H9 (cell line): ENCODE measurements at regions not wholly inside any gene's neighbourhood (a gene's known extent, or its start where the extent isn't known, plus 50 kb on each side); places are given as distances from the start of the nearest gene placed in this dataset.

Experiments
- DNase-seq: peaks from one replicate; pipeline ENCODE4 v3.0.0-alpha.2; 2017
- H2AFZ ChIP-seq: one replicate; pipeline ENCODE4 v1.6.1; 2013; ENCODE audit warnings: mild to moderate bottlenecking, low read length, control low read depth, moderate library complexity
- H2AK5ac ChIP-seq: 2 replicates; pipeline ENCODE4 v1.6.1; 2013; ENCODE audit warnings: low read length, control low read depth, mixed read lengths; ENCODE audit not compliant: insufficient read length
- H2BK120ac ChIP-seq: one replicate; pipeline ENCODE4 v1.6.1; 2013; ENCODE audit warnings: low read depth, mild to moderate bottlenecking, low read length, control low read depth, inconsistent platforms; ENCODE audit not compliant: poor library complexity, severe bottlenecking
- H2BK12ac ChIP-seq: 2 replicates; pipeline ENCODE4 v1.6.1; 2013; ENCODE audit warnings: low read length, control low read depth, mixed read lengths, low read depth; ENCODE audit not compliant: insufficient read length
- H2BK15ac ChIP-seq: 2 replicates; pipeline ENCODE4 v1.6.1; 2013; ENCODE audit warnings: low read depth, low read length, control low read depth
- H2BK20ac ChIP-seq: one replicate; pipeline ENCODE4 v1.6.1; 2013; ENCODE audit warnings: low read depth, mild to moderate bottlenecking, low read length, control low read depth, inconsistent platforms; ENCODE audit not compliant: poor library complexity, severe bottlenecking
- H2BK5ac ChIP-seq: 2 replicates; pipeline ENCODE4 v1.6.1; 2013; ENCODE audit warnings: low read length, control low read depth, mixed read lengths; ENCODE audit not compliant: insufficient read length
- H3K14ac ChIP-seq: 2 replicates; pipeline ENCODE4 v1.6.1; 2013; ENCODE audit warnings: low read length, control low read depth; ENCODE audit not compliant: insufficient read depth
- H3K18ac ChIP-seq: 2 replicates; pipeline ENCODE4 v1.6.1; 2013; ENCODE audit warnings: low read depth, mild to moderate bottlenecking, mixed read lengths, low read length, control low read depth; ENCODE audit not compliant: insufficient read length
- H3K23ac ChIP-seq: 2 replicates; pipeline ENCODE4 v1.6.1; 2013; ENCODE audit warnings: low read length, control low read depth, mixed read lengths, low read depth; ENCODE audit not compliant: insufficient read length
- H3K23me2 ChIP-seq: 2 replicates; pipeline ENCODE4 v1.6.1; 2013; ENCODE audit warnings: low read depth, mild to moderate bottlenecking, mixed read lengths, low read length, control low read depth; ENCODE audit not compliant: insufficient read length, poor library complexity, severe bottlenecking
- H3K27ac ChIP-seq: 2 replicates; pipeline ENCODE4 v1.5.1; 2013; ENCODE audit warnings: low read length, control low read depth, mixed read lengths, low read depth; ENCODE audit not compliant: insufficient read length
- H3K27me3 ChIP-seq: 2 replicates; pipeline ENCODE4 v1.6.1; 2013; ENCODE audit warnings: low read length, control low read depth, inconsistent platforms; ENCODE audit not compliant: insufficient read depth
- H3K4ac ChIP-seq: 2 replicates; pipeline ENCODE4 v1.6.1; 2013; ENCODE audit warnings: low read depth, mild to moderate bottlenecking, control low read depth, inconsistent platforms, low read length, moderate library complexity
- H3K4me1 ChIP-seq: 2 replicates; pipeline ENCODE4 v1.6.1; 2013; ENCODE audit warnings: low read length, control low read depth, inconsistent platforms; ENCODE audit not compliant: insufficient read depth
- H3K4me2 ChIP-seq: 2 replicates; pipeline ENCODE4 v1.6.1; 2013; ENCODE audit warnings: low read length, control low read depth, mixed read lengths; ENCODE audit not compliant: insufficient read length, insufficient read depth
- H3K56ac ChIP-seq: 2 replicates; pipeline ENCODE4 v1.6.1; 2013; ENCODE audit warnings: low read depth, mild to moderate bottlenecking, mixed read lengths, low read length, control low read depth; ENCODE audit not compliant: insufficient read length
- H3K79me1 ChIP-seq: 2 replicates; pipeline ENCODE4 v1.6.1; 2013; ENCODE audit warnings: low read depth, mild to moderate bottlenecking, moderate library complexity, low read length, control low read depth, inconsistent platforms; ENCODE audit not compliant: insufficient read depth, poor library complexity, severe bottlenecking
- H3K79me2 ChIP-seq: 2 replicates; pipeline ENCODE4 v1.6.1; 2013; ENCODE audit warnings: low read length, control low read depth, inconsistent platforms; ENCODE audit not compliant: insufficient read depth
- H3K9ac ChIP-seq: 2 replicates; pipeline ENCODE4 v1.6.1; 2013; ENCODE audit warnings: low read length, control low read depth, mixed read lengths; ENCODE audit not compliant: insufficient read length; ENCODE audit errors: extremely low read depth
- H3K9me3 ChIP-seq: one replicate; pipeline ENCODE4 v1.6.1; 2013; ENCODE audit warnings: low read depth, low read length, inconsistent platforms; ENCODE audit not compliant: control insufficient read depth
- H3T11ph ChIP-seq: one replicate; pipeline ENCODE4 v1.6.1; 2013; ENCODE audit warnings: mild to moderate bottlenecking, low read length, control low read depth, inconsistent platforms
- H4K20me1 ChIP-seq: one replicate; pipeline ENCODE4 v1.6.1; 2013; ENCODE audit not compliant: control insufficient read depth, insufficient read length, insufficient read depth
- H4K5ac ChIP-seq: 2 replicates; pipeline ENCODE4 v1.6.1; 2013; ENCODE audit warnings: low read depth, mild to moderate bottlenecking, mixed read lengths, low read length, control low read depth; ENCODE audit not compliant: insufficient read length
- H4K8ac ChIP-seq: replicated peaks from 2 replicates; pipeline ENCODE4 v1.6.1; 2013; ENCODE audit warnings: low read length, control low read depth, mixed read lengths, low read depth; ENCODE audit not compliant: insufficient read length
- H4K91ac ChIP-seq: 2 replicates; pipeline ENCODE4 v1.6.1; 2013; ENCODE audit warnings: low read depth, mild to moderate bottlenecking, moderate library complexity, mixed read lengths, low read length, control low read depth; ENCODE audit not compliant: insufficient read length
- H3K27ac Mint-ChIP-seq, 3 experiments: 2 replicates in 2 of 3; 3 replicates in 1 of 3; pipeline ENCODE4 v1.8.0; 2020 to 2021; ENCODE audit warnings: mixed read lengths in 3 of 3, mild to moderate bottlenecking in 1 of 3, moderate library complexity in 1 of 3
- H3K27me3 Mint-ChIP-seq: 2 replicates; pipeline ENCODE4 v1.8.0; 2021; ENCODE audit warnings: low read depth, mild to moderate bottlenecking, moderate library complexity, mixed read lengths
- H3K36me3 Mint-ChIP-seq, 3 experiments: 2 replicates in 2 of 3; 3 replicates in 1 of 3; pipeline ENCODE4 v1.8.0; 2020 to 2021; ENCODE audit warnings: low read depth in 3 of 3, mixed read lengths in 3 of 3; ENCODE audit not compliant: insufficient read depth in 1 of 3
- H3K4me1 Mint-ChIP-seq, 2 experiments: 2 replicates each; pipeline ENCODE4 v1.8.0; 2020; ENCODE audit warnings: mixed read lengths in 2 of 2
- H3K4me3 Mint-ChIP-seq, 2 experiments: 2 replicates in 1 of 2; 3 replicates in 1 of 2; pipeline ENCODE4 v1.8.0; 2020 to 2021; ENCODE audit warnings: mild to moderate bottlenecking in 2 of 2, mixed read lengths in 2 of 2, moderate library complexity in 1 of 2
- H3K9me3 Mint-ChIP-seq, 2 experiments: 2 replicates in 1 of 2; 3 replicates in 1 of 2; pipeline ENCODE4 v1.8.0; 2020; ENCODE audit warnings: mild to moderate bottlenecking in 2 of 2, mixed read lengths in 2 of 2, moderate library complexity in 1 of 2
- WGBS: extraction: QIAGEN DNeasy Blood & Tissue Kit; methylation state at CpG from one replicate; pipeline ENCODE4 v1.1.7; 2013; ENCODE audit warnings: missing lambda C conversion rate, low lambda C conversion rate, mixed read lengths; ENCODE audit not compliant: insufficient read length; ENCODE audit errors: extremely low coverage; 5-methylcytosine and 5-hydroxymethylcytosine counted together
- TF ChIP-seq, protein P1 (sequence below): fragments of 200-600 bp; sonication (generic); conservative IDR thresholded peaks from 3 replicates; pipeline ENCODE4 v1.8.0; 2021; ENCODE audit warnings: antibody characterized with exemption, mild to moderate bottlenecking

DNA sequence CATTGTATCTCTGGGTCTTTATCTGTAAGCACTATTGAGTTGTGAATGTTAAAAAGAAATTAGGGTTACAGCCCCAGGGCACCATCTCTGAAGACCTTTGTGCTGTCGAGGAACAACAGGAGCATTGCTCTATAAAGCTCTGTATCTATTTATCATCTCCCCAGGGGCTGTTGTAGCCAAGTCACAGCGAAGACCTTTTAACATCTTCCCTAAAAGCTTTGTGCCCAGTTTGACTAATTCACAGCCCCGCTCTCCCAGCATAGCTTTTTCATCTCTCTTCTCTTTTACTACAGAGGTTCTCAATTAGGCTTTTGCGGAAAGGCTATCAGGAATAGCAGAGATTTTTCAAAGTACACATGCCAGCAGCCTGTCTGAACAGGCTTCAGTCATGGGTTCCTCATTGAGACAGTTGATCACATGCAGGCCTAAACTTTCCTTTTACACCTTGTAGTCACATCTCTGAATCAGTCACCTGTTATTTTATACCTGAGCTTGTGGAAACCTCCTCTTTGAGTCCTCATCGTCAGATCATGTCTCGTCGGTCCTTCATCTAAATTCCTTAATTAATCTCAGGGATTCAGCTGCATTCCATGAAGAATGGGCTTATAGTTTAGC, 140.5 kb downstream of the NPR3 start:
- H3K23me2 ChIP-seq = no peaks in the 10 kb centered on the region
- no peak overlapping the region for H3K18ac ChIP-seq
- no peak overlapping the region for H2BK15ac ChIP-seq
- TF ChIP-seq, protein P1, sequence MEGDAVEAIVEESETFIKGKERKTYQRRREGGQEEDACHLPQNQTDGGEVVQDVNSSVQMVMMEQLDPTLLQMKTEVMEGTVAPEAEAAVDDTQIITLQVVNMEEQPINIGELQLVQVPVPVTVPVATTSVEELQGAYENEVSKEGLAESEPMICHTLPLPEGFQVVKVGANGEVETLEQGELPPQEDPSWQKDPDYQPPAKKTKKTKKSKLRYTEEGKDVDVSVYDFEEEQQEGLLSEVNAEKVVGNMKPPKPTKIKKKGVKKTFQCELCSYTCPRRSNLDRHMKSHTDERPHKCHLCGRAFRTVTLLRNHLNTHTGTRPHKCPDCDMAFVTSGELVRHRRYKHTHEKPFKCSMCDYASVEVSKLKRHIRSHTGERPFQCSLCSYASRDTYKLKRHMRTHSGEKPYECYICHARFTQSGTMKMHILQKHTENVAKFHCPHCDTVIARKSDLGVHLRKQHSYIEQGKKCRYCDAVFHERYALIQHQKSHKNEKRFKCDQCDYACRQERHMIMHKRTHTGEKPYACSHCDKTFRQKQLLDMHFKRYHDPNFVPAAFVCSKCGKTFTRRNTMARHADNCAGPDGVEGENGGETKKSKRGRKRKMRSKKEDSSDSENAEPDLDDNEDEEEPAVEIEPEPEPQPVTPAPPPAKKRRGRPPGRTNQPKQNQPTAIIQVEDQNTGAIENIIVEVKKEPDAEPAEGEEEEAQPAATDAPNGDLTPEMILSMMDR = no peak
- H2BK120ac ChIP-seq = no peak overlapping the region
- H3K4me1 ChIP-seq = peaks cover 2% of the 10 kb centered on the region
- H3K56ac ChIP-seq = no peak overlapping the region
- no peaks in the 10 kb centered on the region for H3K79me1 ChIP-seq
- no peak overlapping the region for H2BK5ac ChIP-seq
- no peaks in the 10 kb centered on the region for H3K27me3 ChIP-seq
- H3K4me2 ChIP-seq = no peak overlapping the region
- peaks cover 11 to 16% of the 10 kb centered on the region in 2 experiments for H3K4me1 Mint-ChIP-seq
- no peak overlapping the region for H3K27ac ChIP-seq
- no peak overlapping the region for H2AFZ ChIP-seq
- no peak overlapping the region for H3T11ph ChIP-seq
- no peak overlapping the region for H4K8ac ChIP-seq
- no peaks in the 10 kb centered on the region for H4K20me1 ChIP-seq
- H3K36me3 Mint-ChIP-seq = no peaks in the 10 kb centered on the region
- H3K14ac ChIP-seq = no peak overlapping the region
- H3K27ac Mint-ChIP-seq = no peak overlapping the region
- H3K79me2 ChIP-seq = no peaks in the 10 kb centered on the region
- DNase-seq = no peak
- H3K9me3 Mint-ChIP-seq = peaks cover 0 to 3% of the 10 kb centered on the region in 2 experiments; a peak in 1 of 5 replicates
- H3K23ac ChIP-seq = no peak overlapping the region
- no peak overlapping the region for H3K4ac ChIP-seq
- H3K9ac ChIP-seq = no peak overlapping the region
- H3K9me3 ChIP-seq = no peaks in the 10 kb centered on the region
- no peak overlapping the region for H2AK5ac ChIP-seq
- no peak overlapping the region for H4K5ac ChIP-seq
- WGBS = no CpG with 5 or more reads among the region's 7 CpGs
- no peak overlapping the region for H4K91ac ChIP-seq
- no peak overlapping the region for H2BK12ac ChIP-seq
- no peak overlapping the region for H3K4me3 Mint-ChIP-seq
- H3K27me3 Mint-ChIP-seq = peaks cover 18% of the 10 kb centered on the region
- H2BK20ac ChIP-seq = no peak overlapping the region
